IMR-90 (cell line): ENCODE measurements at regions not wholly inside any gene's neighbourhood (a gene's known extent, or its start where the extent isn't known, plus 50 kb on each side); places are given as distances from the start of the nearest gene placed in this dataset.

Source experiments
- FOS ChIP-seq: fragments of 150-350 bp; IDR thresholded peaks from 2 replicates; pipeline ENCODE4 v1.6.1; 2016; ENCODE audit warnings: low read depth, low read length
- RFX5 ChIP-seq: IDR thresholded peaks from 2 replicates; pipeline ENCODE4 v1.8.0; 2012; ENCODE audit warnings: low read depth, mild to moderate bottlenecking, low read length, moderate library complexity
- TF ChIP-seq, protein P1 (sequence below): conservative IDR thresholded peaks from 2 replicates; pipeline ENCODE4 v1.5.1; 2012; ENCODE audit warnings: mild to moderate bottlenecking, low read depth, low read length, improper control_type of control experiment

DNA sequence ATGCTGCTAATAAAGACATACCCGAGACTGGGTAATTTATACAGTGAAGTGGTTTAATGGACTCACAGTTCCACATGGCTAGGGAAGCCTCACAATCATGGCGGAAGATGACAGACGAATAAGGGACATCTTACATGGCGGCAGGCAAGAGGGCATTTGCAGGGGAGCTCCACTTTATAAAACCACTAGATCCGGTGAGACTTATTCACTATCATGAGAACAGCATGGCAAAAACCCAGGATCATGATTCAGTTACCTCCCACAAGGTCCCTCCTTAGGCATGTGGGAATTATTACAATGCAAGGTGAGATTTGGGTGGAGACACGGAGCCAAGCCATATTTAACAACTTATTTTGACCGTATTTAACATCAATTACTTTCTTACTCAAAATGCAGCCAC is 739.0 kb downstream of the NCAM2 start:
- TF ChIP-seq, protein P1, sequence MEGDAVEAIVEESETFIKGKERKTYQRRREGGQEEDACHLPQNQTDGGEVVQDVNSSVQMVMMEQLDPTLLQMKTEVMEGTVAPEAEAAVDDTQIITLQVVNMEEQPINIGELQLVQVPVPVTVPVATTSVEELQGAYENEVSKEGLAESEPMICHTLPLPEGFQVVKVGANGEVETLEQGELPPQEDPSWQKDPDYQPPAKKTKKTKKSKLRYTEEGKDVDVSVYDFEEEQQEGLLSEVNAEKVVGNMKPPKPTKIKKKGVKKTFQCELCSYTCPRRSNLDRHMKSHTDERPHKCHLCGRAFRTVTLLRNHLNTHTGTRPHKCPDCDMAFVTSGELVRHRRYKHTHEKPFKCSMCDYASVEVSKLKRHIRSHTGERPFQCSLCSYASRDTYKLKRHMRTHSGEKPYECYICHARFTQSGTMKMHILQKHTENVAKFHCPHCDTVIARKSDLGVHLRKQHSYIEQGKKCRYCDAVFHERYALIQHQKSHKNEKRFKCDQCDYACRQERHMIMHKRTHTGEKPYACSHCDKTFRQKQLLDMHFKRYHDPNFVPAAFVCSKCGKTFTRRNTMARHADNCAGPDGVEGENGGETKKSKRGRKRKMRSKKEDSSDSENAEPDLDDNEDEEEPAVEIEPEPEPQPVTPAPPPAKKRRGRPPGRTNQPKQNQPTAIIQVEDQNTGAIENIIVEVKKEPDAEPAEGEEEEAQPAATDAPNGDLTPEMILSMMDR: no peak
- TF ChIP-seq RFX5 (no peak), FOS (no peak)
